ENCODE measurements at regions not wholly inside any gene's neighbourhood (a gene's known extent, or its start where the extent isn't known, plus 50 kb on each side); places are given as distances from the start of the nearest gene placed in this dataset.

DNA sequence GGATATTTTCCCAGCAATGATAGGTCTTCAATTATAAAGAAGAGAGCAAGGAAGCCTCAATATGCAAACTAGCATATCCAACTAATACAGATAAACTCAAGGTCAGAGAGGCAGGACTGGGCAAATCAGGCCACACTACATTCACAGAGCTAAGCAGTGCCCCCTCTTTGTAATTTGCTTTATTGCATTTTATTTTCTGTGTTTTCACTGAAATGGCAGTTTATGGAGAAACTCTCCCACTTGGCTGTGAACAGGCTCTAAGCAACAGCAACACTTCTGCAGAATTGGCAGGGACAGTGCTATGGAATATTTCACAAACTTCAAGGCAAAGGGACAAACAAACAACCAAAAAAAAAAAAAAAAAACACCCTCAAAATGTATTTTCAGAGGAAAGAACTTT, 93.4 kb upstream of the SOD1 start:
- no peak for DNase-seq (ENCODE audit: low read depth)

DNA sequence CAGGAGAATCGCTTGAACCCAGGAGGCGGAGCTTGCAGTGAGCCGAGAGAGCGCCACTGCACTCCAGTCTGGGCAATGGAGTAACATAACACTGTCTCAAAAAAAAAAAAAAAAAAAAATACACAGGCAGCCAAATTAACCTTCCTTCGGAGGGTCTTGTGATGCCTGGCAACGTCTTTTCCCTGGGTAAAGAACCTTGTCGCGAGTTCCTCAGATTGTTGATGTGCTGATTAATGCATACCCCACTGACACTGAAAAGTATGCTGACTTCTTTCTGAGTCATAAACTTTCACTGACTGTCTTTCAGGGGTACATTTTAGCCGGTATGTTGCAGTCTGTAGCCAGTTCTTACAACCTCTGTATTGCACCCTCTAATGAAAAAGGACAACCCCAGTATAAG, 95.1 kb upstream of the SOD1 start:
- DNase-seq (ENCODE audit: low read depth), result peak; percentile 60

DNA sequence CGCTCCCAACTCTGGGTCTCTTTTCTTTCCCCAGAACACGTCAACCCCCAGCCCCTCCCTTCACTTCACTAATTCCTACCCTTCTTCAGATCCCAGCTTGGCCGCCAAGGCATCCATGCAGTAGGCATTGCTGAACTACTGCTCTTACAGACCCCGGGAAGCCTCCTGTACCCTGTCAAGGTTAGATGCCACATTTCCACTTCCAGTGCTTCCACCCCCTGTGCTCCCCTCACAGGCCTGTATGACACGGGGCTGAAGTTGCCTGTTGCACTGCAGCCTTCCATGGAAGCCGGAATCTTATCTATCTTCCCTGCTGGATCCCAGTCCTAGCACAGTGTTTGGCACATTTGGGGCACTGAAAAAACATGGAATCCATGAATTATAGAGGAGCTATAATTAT, 99.0 kb upstream of the SOD1 start:
- no peak for DNase-seq (ENCODE audit: low read depth)

DNA sequence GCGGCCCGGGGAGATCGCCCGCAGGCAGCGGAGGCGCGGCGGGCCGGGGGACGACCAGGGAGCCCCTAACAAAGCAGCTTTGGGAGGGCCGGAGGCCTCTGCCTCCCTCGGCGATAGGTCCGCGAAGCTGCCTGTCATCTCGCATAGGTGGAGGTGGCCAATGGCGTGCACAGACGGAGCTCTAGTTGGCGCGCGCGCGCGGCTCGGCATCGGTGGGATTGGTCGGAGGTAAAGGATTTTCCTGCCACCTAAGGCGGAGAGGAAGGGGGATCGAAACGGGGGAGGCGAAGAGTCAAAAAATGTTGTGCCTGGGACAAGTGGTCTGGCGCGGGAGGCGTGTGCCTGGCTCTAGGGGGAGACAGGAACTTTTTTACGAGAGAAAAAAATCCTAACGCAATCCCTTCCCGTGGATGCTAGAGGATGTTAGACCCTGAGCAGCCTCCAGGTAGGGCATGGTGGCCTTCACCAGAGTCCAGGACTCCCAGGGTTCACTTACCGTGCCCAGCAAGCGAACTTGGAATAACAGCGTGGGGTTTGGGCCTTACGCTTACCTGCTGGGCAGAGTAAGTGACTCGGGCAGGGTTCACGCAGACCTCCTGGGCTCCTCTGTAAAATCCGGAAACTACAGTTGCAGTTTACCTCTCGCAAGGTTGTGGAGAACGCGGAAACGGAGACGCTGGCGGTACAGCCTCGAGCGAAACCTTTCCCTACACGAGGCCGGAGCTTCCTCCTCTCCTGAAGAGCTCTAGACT, 99.9 kb upstream of the SOD1 start:
- DNase-seq (ENCODE audit: low read depth), result peak; percentile 100

DNA sequence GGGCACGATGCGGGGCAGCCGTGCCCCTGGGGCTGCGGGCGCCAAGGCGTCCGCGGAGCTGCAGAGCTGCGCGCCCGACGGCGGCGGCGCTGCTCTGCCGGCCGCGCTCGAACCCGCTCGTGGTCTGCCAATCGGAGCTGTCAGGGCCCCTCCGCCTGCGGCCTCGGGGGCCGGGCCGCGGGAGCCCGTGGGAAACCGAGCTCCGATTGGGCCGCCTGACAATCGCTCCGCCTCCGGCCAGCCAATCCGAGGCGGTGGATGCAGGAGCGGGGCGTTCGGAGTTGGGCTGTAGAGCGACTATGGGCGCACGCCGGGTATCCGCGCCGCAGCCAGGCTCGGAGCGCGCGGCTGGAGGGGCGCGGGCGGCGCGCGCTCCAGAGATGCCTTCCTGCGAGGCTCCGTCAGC, 100.5 kb upstream of the SOD1 start:
- peak; percentile 99 for DNase-seq (ENCODE audit: low read depth)

DNA sequence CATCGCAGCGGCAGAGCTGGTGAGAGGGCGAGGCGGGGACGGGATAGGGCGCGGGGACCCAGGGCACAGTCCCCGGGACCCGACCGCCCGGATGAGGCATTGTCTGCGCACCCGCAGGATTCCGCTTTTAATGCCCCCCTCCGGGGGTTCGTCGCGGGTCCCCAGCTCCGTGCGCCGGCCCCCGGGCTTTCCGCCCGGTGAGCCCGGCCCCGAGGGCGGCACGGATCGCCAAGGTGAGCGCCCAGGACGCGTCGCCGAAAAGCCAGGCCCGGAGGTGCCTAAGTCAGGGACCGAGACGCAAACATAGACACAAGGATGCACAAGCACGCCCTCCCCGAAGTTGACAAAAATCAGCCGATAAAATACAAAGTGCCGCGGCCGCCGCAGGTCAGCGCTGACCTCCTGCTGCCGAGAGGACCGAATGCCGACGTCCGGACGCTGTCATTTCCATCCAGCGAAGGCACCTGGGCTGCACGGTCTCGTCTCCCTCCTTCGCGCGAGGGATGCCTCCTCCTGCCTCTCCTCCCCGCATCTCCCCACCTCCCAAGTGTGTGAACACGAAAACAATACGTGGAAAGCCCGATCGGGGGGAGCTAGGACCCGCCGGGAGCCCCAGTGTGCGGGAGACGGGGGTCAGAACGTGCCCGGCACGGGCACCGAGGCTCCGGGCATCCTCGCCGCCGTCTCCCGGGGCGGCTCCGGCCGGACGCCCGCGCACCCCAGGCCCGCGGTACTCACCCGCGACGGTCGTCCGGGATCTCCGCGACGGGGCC, 101.1 kb upstream of the SOD1 start:
- peak; percentile 60 for DNase-seq (ENCODE audit: low read depth)

DNA sequence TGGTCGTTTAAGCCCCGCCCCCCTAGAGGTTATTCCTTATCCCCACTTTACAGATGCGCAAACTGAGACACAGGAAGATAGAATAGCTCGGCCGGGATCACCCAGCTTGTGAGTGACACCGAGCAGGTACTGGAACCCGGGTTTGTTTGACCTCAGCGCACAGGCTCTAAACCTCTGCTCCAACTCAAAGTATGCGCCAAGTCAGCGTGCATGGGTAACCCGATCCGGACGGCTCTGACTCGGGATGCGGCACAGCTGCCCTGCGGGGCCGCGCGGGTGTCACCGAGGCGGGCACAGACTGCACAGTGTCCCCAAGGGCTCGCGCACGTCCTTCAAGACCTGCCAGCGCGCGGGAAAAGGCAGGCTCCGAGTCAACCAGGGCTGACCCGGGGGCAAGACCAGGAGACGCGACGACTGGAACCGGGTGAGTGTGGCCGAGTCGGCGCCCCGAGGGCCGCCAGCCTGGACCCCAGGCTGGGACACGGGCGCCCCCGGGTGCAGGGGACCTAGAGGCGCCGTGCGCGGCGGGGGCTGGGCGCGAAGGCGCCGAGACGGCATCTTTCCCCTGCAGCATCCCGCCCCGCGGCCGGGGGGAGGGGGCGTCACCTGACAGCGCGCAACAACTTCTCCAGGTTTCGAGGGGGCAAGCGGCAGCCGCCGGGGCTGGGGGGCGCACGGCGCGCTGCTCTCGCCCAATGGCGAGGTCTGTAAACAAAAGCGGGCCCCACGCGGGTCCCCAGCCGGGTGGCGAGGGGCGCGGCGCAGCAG, 101.9 kb upstream of the SOD1 start:
- peak; percentile 48 for DNase-seq (ENCODE audit: low read depth)

DNA sequence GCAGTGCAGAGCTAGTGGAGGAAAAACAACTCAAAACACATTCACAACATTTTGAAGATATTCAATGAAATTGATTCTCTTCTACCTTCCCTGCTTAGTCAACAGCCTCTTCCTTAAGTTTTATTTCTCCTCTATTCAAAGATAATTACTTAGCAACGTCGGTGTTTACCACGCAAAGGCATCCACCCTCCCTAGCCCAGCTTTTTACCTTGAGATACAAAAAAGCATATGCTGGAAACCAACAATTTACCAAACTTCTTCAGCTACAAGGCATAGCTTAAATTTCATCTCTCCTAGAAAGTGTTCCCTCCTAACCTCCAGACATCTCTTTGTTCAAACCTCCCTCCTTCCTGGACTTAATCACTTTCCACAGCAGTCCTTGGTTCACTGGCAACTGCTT, 102.8 kb upstream of the SOD1 start:
- no peak for DNase-seq (ENCODE audit: low read depth)

DNA sequence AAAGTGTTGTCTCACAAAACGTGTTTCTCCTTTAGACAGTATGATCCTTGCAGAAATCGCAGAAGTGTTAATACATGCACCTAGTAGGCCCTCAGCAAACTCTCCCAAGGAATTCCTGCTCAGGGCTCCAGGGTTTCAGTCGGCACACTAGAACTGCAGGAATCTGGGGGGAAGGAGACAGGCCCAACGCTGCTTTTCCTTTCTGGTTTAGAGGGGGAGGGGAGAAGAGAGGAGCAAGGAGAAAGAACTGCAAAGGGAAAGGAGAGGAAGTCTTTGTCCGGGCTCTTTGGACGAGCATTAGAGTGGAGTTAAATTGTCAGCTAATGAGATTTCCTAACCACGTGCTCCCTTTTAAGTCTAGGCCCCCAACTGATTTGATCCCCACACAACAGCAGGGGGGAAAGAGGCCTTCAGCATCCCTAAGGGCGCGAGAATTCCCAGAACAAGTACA, 103.7 kb upstream of the SOD1 start:
- no peak for DNase-seq (ENCODE audit: low read depth)

DNA sequence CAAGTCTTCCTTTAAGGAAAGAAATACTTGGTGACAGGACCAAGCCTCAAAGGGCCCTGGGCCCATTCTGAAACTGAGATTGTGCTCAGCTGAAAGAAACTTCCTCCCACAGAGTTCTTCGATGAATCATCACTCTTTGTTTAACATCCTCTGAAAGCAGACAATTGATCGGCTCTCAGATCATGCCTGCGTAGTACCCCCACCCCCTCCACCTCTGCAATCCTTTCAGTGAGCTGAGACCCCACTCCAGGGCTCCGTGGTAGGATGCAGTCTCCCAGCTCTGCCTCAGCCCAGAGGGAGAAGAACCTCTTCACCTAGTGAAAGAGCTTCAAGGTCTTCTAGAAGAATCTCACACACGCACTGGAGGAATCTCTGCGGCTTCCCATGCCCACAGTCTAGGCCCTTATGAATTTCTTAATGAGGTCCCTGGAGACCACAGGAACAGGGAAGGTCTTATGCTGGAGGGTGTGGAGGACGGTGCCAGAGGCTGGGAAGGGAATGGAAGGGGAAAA, 104.9 kb upstream of the SOD1 start:
- DNase-seq (ENCODE audit: low read depth), result peak; percentile 87

DNA sequence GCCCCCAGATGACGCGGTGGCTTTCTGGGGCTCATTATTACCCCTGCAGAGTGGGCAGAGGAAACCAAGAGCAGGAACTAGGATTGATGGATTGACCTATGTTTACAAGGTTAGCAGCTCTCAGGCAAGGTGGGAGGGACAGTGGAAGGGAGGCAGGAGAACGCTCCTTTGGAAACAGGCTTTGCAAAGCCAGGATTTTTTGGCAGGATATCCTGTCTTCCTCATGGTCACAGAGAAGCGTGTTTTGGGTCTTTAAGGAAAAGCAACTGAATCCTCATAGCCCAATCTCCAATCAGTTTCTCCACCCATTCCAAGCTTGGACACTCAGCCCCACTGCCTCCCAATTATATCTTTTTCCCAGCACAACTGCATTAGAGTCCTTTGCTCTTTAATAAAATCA, 105.6 kb upstream of the SOD1 start:
- no peak for DNase-seq (ENCODE audit: low read depth)

DNA sequence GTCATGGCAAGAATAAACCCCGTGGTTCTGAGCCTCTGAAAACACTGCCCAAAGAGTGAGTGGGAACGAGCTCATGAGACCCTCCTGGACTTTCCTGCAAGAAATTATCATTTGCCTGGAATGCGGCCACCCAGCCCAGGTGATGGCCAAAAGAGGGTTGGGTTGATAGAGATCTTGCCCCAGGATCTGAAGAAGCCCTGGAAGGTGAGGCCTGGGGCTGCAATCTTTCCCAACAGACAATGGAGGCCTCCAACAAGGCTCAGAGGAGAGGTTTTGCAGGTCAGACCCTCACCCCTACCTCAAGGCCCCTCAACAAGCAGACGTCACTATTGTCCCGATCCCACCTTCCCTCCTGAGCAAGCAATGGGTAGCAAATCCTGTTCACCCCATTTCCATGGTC, 106.0 kb upstream of the SOD1 start:
- DNase-seq (ENCODE audit: low read depth), result no peak

DNA sequence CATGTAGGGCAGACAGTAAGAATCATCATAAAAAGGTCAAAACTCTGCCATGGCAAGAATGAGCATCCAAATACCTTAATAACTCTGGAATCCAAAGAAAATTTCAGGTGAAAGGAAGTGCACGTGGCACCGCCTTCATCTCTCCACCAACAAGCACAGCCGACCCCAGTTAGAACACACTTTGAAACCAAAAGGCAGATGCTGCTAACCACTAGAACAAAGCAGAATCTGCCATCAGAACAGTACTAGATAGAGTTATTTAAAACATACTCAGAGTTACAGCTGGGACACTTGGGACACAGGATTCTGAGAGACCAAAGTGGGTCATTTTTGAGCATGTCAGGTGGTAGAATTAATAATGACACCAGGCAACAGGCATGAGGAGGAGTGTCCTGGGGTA, 106.7 kb upstream of the SOD1 start:
- DNase-seq (ENCODE audit: low read depth), result no peak

DNA sequence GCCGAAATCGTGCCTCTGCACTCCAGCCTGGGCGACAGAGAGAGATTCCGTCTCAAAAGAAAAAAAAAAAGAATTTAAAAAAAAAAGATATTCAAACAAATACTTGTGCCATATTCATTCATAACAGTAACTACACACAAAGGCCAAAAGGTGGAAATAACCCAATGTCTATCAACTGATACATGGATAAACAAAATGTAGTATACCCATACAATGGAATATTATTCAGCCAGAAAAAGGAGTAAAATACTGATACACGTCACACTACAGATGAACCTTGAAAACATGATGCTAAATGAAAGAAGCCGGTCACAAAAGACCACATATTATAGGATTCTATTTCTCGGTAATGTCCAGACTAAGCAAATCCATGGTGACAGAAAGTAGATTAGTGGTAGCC, 109.4 kb upstream of the SOD1 start:
- DNase-seq (ENCODE audit: low read depth), result no peak

DNA sequence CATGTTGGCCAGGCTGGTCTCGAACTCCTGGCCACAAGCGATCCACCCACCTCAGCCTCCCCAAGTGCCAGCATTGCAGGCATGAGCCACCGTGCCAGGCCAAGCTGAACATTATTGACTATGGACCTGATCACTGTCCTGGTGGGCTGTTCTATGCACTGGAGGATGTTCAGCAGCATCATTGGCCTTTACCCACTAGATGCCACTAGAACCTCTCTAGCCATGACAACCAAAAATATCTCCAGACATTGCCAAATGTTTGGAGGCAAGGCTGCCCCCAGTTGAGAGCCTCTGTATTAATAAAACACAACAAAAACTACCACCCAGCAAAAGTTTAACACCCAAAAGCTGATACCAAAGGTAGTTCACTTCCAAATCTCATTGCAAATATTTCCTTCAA, 110.8 kb upstream of the SOD1 start:
- DNase-seq (ENCODE audit: low read depth), result no peak

DNA sequence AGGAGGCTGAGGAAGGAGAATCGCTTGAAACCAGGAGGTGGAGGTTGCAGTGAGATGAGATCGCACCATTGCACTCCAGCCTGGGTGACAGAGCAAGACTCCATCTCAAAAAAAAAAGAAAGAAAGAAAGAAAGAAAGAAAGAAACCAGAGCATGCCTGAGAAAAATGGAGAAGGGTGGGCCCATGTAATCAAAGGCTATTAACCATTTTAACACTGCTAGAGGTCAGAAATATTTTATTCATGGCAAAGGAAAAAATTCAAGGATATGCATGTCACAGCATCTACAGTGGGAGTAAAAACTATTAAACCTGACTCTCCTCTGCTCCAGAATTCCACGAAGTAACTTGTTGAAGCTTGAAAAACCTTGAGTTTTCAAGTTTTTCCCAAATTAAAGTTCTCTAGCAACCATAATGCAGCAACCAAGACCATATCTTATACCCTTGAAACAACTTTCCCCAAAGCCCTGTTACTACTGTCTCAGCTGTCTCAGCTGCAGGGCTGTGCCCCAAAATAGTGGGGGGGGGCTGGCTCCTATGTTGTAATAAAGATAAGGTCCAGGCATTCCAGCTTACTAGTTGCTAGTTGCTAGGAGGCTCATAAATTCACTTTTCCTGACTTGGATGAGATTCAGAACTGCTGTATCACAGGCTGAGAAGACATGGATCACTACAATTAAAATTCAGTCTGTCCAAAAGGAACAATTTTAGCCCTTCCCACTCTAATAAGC, 112.9 kb upstream of the SOD1 start:
- peak; percentile 37 for DNase-seq (ENCODE audit: low read depth)

DNA sequence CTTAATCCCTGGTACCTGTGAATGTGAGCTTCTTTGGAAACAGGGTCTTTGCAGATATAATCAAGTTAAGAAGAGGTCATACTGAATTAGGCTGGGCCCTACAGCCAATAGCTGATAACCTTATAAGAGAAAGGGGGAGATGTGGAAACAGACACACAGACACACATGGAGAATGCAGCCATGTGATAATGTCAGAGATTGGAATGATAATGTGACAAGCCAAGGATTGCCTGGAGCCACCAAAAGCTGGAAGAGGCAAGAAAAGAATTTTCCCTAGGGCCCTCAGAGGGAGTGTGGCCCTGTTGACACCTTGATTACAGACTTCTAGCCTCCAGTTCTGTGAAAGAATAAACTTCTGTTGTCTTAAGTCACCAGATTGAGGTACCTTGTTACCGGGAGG, 114.5 kb upstream of the SOD1 start:
- no peak for DNase-seq (ENCODE audit: low read depth)

DNA sequence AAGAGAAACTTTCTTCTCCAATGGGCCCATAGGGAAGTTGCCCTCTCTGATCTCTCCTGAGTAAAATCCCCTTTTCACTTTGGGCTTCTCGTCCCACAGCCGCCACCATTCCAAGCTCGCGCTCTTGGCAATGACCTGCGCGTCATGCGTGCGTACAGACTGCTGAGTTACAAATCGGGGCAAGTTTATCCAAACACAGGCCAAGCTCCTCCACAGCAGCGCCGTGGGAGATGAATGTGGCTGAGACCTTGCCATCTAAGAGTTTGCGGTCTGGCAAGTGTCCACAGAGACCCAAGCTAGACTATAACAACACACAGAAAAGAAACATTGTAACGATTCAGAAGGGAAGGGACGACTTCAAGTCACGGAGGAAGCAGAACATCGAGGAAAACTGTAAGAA, 116.3 kb upstream of the SOD1 start:
- peak; percentile 97 for DNase-seq (ENCODE audit: low read depth)

DNA sequence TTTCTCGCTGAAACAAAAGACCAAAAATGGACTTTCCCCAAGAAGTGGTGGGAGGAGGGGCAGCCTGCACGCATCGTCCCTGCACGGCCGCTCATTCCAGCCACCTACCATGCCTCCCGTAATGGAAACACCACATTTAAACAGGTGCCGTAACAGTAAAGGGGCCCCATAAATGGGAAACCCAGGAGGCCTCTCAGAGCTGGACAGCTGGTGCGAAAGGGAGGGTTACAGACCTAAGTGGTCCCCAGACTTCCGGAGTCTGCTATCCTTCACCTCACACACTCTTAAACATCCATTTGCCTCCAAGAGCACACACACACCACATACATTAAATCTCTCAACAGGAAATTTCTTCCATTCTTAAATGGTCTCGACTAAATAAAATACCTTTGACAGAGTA, 120.7 kb upstream of the SOD1 start:
- DNase-seq (ENCODE audit: low read depth), result no peak

DNA sequence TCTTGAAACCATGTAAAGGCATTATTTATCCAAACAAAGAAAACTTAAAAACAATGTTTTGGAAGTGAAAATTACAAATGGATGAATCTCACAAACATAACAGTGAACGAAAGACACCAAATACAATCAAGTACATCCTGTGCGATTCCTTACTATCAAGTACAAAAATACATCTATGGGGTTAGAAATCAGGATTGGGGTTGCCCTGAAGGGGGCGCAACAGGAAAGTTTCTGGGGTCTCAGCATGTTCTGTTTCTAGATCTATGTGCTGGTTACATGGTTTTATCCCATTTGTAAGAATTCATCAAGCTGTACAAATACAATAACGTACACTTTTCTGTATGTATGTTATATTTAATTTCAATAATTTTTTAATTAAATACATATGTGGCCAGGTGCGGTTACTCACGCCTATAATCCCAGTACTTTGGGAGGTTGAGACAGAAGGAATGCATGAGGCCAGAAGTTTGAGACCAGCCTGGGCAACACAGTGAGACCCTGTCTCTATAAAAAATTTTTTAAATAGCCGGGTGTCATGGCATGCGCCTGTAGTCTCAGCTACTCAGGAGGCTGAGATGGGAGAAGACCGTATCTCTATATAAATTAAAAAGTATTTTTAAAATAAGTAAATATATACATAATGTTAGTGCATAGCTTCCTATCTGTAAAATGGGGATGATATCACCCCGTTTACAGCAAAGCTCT, 121.5 kb upstream of the SOD1 start:
- DNase-seq (ENCODE audit: low read depth), result no peak

DNA sequence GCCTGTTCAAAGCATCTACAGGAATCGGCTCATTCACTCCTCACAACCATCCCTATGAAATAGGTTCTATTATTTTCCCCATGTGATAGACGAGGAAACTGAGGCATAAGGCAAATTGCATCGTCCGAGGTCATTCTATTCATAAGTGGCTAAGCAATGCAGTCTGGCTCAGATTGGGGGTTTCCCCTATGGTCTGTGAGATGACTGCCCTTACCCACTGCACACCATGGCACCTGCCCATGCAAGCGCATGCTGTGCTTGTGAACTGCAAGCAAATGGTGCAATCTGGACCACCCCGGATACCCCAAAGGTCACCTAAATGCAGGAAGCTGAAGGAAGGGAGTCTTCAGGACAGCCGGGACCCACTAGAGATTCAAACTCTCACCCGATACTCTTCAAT, 123.4 kb upstream of the SOD1 start:
- DNase-seq (ENCODE audit: low read depth), result no peak

Data from Daoy (cell line).